ENCODE measurements at regions not wholly inside any gene's neighbourhood (a gene's known extent, or its start where the extent isn't known, plus 50 kb on each side); places are given as distances from the start of the nearest gene placed in this dataset.

DNA sequence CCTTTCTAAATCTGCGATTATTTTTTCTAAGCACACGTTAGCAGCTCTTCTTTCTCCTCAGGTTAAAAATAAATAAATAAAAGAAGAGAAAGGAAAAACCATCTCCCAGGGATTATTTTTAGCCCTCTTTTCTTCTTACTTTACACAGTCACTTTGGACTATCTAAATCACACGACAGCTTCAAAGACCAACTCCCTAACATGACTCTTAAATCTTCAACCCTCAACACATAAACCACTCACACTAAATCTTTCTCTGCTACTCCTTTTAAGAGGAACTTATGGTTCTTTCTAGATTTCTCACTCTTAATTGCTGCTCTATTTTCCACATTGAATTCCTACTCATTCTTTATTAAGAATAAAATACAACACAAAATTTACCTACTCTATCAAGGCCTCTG lies 1095.0 kb upstream of the B3GALT2 start:
- CTCF ChIA-PET, result no interaction called here
- no peaks in the 10 kb centered on the region; the same call in 2 of the 3 replicates for H3K9me3 ChIP-seq (replicated peaks; ENCODE audit: control insufficient read depth, insufficient read depth, low read length)
- BruUV-seq (replicated peaks), result no TSS peak
- no peak overlapping the region for H2AFZ ChIP-seq (ENCODE audit: control insufficient read depth, low read depth, low read length)
- no peaks in the 10 kb centered on the region for H3K79me2 ChIP-seq (ENCODE audit: control insufficient read depth, insufficient read depth, low read length)
- H3K36me3 ChIP-seq (ENCODE audit: control insufficient read depth in 2 of 2, insufficient read depth in 2 of 2, low read length in 1 of 2), result no peaks in the 10 kb centered on the region
- no peaks in the 10 kb centered on the region for H3K4me1 ChIP-seq (ENCODE audit: control insufficient read depth, insufficient read depth, low read length)
- SMC1A ChIA-PET (ENCODE audit: uncharacterized antibody, unreplicated experiment), result interaction anchor here (0.8 kb wide), 1 partner anchor 702 kb away, joined by 3 read pairs; no protein-coding TSS in a partner anchor
- H4K20me1 ChIP-seq (ENCODE audit: control insufficient read depth, insufficient read depth), result no peaks in the 10 kb centered on the region
- intact Hi-C loops (cut with micrococcal nuclease; ENCODE audit: unreplicated experiment) (no loop called here), in situ Hi-C loops (cut with MboI) (loop anchor here (25.0 kb wide), 1 partner anchor 1819 kb away; no protein-coding TSS in a partner anchor)
- RAD21 ChIA-PET (ENCODE audit: unreplicated experiment), result no interaction called here
- FAIRE-seq, result no peak
- H3K4me2 ChIP-seq (ENCODE audit: control insufficient read depth, insufficient read depth), result no peak overlapping the region
- no peak for ATAC-seq
- no peak overlapping the region for H3K27ac ChIP-seq (ENCODE audit: control insufficient read depth, insufficient read depth)
- TF ChIP-seq TCF3 (IDR thresholded peaks at IDR 0.05; ENCODE audit: borderline replicate concordance, insufficient read depth, low read depth, low read length) (no peak), IKZF2 (IDR thresholded peaks at IDR 0.05) (no peak), KAT2A (conservative IDR thresholded peaks at IDR 0.05; ENCODE audit: control insufficient read depth, low read depth, low read length) (no peak), NRF1 (conservative IDR thresholded peaks at IDR 0.05; ENCODE audit: low read depth, low read length) (no peak), CHD4 (IDR thresholded peaks at IDR 0.05) (no peak), NFIC (IDR thresholded peaks at IDR 0.05; ENCODE audit: low read depth, low read length) (no peak), BACH1 (IDR thresholded peaks at IDR 0.05; ENCODE audit: borderline replicate concordance) (no peak), GATAD2B (conservative IDR thresholded peaks at IDR 0.05; ENCODE audit: low read depth) (no peak), NFXL1 (IDR thresholded peaks at IDR 0.05; ENCODE audit: borderline replicate concordance) (no peak), ZBED1 (IDR thresholded peaks at IDR 0.05; ENCODE audit: borderline replicate concordance) (no peak), BCLAF1 (IDR thresholded peaks at IDR 0.05) (no peak), SIN3A (IDR thresholded peaks at IDR 0.05; ENCODE audit: low read depth, low read length) (no peak), NBN (IDR thresholded peaks at IDR 0.05) (no peak), MAX (IDR thresholded peaks at IDR 0.05; ENCODE audit: low read depth, low read length) (no peak), ASH2L (IDR thresholded peaks at IDR 0.05; ENCODE audit: borderline replicate concordance, low read depth) (no peak), ZZZ3 (IDR thresholded peaks at IDR 0.05; ENCODE audit: control insufficient read depth, insufficient read length, low read depth) (no peak), RCOR1 (conservative IDR thresholded peaks at IDR 0.05; ENCODE audit: low read depth, low read length) (no peak), IRF3 (IDR thresholded peaks at IDR 0.05) (no peak)
- TF ChIP-seq, protein P1, sequence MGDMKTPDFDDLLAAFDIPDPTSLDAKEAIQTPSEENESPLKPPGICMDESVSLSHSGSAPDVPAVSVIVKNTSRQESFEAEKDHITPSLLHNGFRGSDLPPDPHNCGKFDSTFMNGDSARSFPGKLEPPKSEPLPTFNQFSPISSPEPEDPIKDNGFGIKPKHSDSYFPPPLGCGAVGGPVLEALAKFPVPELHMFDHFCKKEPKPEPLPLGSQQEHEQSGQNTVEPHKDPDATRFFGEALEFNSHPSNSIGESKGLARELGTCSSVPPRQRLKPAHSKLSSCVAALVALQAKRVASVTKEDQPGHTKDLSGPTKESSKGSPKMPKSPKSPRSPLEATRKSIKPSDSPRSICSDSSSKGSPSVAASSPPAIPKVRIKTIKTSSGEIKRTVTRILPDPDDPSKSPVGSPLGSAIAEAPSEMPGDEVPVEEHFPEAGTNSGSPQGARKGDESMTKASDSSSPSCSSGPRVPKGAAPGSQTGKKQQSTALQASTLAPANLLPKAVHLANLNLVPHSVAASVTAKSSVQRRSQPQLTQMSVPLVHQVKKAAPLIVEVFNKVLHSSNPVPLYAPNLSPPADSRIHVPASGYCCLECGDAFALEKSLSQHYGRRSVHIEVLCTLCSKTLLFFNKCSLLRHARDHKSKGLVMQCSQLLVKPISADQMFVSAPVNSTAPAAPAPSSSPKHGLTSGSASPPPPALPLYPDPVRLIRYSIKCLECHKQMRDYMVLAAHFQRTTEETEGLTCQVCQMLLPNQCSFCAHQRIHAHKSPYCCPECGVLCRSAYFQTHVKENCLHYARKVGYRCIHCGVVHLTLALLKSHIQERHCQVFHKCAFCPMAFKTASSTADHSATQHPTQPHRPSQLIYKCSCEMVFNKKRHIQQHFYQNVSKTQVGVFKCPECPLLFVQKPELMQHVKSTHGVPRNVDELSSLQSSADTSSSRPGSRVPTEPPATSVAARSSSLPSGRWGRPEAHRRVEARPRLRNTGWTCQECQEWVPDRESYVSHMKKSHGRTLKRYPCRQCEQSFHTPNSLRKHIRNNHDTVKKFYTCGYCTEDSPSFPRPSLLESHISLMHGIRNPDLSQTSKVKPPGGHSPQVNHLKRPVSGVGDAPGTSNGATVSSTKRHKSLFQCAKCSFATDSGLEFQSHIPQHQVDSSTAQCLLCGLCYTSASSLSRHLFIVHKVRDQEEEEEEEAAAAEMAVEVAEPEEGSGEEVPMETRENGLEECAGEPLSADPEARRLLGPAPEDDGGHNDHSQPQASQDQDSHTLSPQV (IDR thresholded peaks at IDR 0.05), result no peak
- no peak overlapping the region for H3K4me3 ChIP-seq
- no peak for DNase-seq (ENCODE audit: low read depth, low spot score)
- H3K9ac ChIP-seq (ENCODE audit: control insufficient read depth, insufficient read depth, low read length), result no peak overlapping the region
- POLR2A ChIA-PET, result no interaction called here
- H3K27me3 ChIP-seq (replicated peaks in 1 of 2; ENCODE audit: control insufficient read depth in 2 of 2, insufficient read depth in 2 of 2, low read length in 1 of 2), result no peaks in the 10 kb centered on the region
- 43% methylated on average over 3 of the region's 3 CpGs for WGBS (ENCODE audit: insufficient coverage, insufficient replicate concordance, low lambda C conversion rate, missing lambda C conversion rate)
